Memory B cell (primary cell): ENCODE measurements at regions not wholly inside any gene's neighbourhood (a gene's known extent, or its start where the extent isn't known, plus 50 kb on each side); places are given as distances from the start of the nearest gene placed in this dataset.
A peak's percentile ranks its signal among the peaks of the same experiment; 100 is the strongest.

Source experiments
- ATAC-seq: fragments of 150-1000 bp; cut with Tn5 transposase; 2 replicates; pipeline ENCODE4 v1.10.0; 2021; ENCODE audit warnings: low read depth, mild to moderate bottlenecking, moderate library complexity
- DNase-seq, 2 donors: peaks; one replicate each; pipeline ENCODE4 v3.0.0; 2022; ENCODE audit warnings: low spot score in 2 of 2
- H3K27ac Mint-ChIP-seq: one replicate; pipeline ENCODE4 v1.8.0; 2022; ENCODE audit warnings: mild to moderate bottlenecking, moderate library complexity, mixed read lengths
- H3K27me3 Mint-ChIP-seq: one replicate; pipeline ENCODE4 v1.8.0; 2022; ENCODE audit warnings: mixed read lengths
- H3K36me3 Mint-ChIP-seq: one replicate; pipeline ENCODE4 v1.8.0; 2022; ENCODE audit warnings: mild to moderate bottlenecking, mixed read lengths
- H3K4me1 Mint-ChIP-seq: one replicate; pipeline ENCODE4 v1.8.0; 2022; ENCODE audit warnings: mixed read lengths
- H3K4me3 Mint-ChIP-seq: one replicate; pipeline ENCODE4 v1.8.0; 2022; ENCODE audit warnings: mild to moderate bottlenecking, moderate library complexity, mixed read lengths
- H3K9me3 Mint-ChIP-seq: one replicate; pipeline ENCODE4 v1.8.0; 2022; ENCODE audit warnings: mixed read lengths

GRCh38 chr13:84962141-84962750 is 837.0 kb downstream of the SLITRK6 start:
- peaks cover 1% of the 10 kb centered on the region for H3K9me3 Mint-ChIP-seq
- no peak overlapping the region for H3K4me3 Mint-ChIP-seq
- H3K36me3 Mint-ChIP-seq, result no peaks in the 10 kb centered on the region
- H3K27me3 Mint-ChIP-seq, result no peaks in the 10 kb centered on the region
- H3K4me1 Mint-ChIP-seq, result no peaks in the 10 kb centered on the region
- DNase-seq, result no peak
- ATAC-seq, result peak; percentile 70
- H3K27ac Mint-ChIP-seq, result no peak overlapping the region

GRCh38 chr13:84961023-84961422 is 838.2 kb downstream of the SLITRK6 start:
- no peaks in the 10 kb centered on the region for H3K4me1 Mint-ChIP-seq

GRCh38 chr13:84959818-84960217 is 839.4 kb downstream of the SLITRK6 start:
- Mint-ChIP-seq H3K4me3 (no peak overlapping the region), H3K36me3 (no peaks in the 10 kb centered on the region), H3K4me1 (no peaks in the 10 kb centered on the region), H3K9me3 (peaks cover 1% of the 10 kb centered on the region), H3K27ac (no peak overlapping the region), H3K27me3 (no peaks in the 10 kb centered on the region)
- DNase-seq (no peak), ATAC-seq (no peak)

More at GRCh38 chr13:84961023-84961422, 838.2 kb downstream of the SLITRK6 start:
- Mint-ChIP-seq H3K27ac (no peak overlapping the region), H3K36me3 (no peaks in the 10 kb centered on the region), H3K27me3 (no peaks in the 10 kb centered on the region), H3K4me3 (no peak overlapping the region), H3K9me3 (peaks cover 1% of the 10 kb centered on the region)
- no peak for DNase-seq
- ATAC-seq, result no peak

GRCh38 chr13:84954636-84955035 is 844.6 kb downstream of the SLITRK6 start:
- no peaks in the 10 kb centered on the region for H3K36me3 Mint-ChIP-seq
- no peaks in the 10 kb centered on the region for H3K4me1 Mint-ChIP-seq
- H3K27ac Mint-ChIP-seq, result no peak overlapping the region
- H3K9me3 Mint-ChIP-seq, result peaks cover 2% of the 10 kb centered on the region
- no peak for DNase-seq
- ATAC-seq, result no peak
- H3K27me3 Mint-ChIP-seq, result no peaks in the 10 kb centered on the region
- no peak overlapping the region for H3K4me3 Mint-ChIP-seq

GRCh38 chr13:84951128-84951527 is 848.1 kb downstream of the SLITRK6 start:
- peaks cover 8% of the 10 kb centered on the region for H3K9me3 Mint-ChIP-seq
- H3K27me3 Mint-ChIP-seq, result no peaks in the 10 kb centered on the region
- no peak for ATAC-seq
- no peak overlapping the region for H3K4me3 Mint-ChIP-seq
- H3K36me3 Mint-ChIP-seq, result no peaks in the 10 kb centered on the region
- no peak for DNase-seq
- H3K27ac Mint-ChIP-seq, result no peak overlapping the region
- H3K4me1 Mint-ChIP-seq, result no peaks in the 10 kb centered on the region

DNA sequence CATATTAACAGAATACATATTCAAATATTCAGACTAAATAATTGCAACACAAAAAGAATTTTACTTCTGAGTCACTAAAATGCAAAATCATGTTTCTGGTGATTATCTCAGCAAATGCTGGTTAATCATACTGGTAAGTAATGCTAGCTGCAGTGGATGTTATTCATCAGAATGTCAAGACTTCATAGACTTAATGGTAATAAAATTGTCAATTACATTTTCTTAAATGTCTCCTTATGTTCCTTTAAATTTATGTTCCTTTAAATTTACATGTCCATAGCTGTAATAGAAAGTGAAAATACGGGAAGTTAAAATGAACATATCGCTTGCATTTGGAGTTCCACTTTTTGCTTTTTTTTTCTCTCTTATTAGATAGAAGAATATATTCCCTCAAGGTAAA is 853.0 kb downstream of the SLITRK6 start:
- Mint-ChIP-seq H3K4me3 (no peak overlapping the region), H3K27me3 (no peaks in the 10 kb centered on the region), H3K27ac (no peak overlapping the region), H3K36me3 (no peaks in the 10 kb centered on the region), H3K4me1 (no peaks in the 10 kb centered on the region), H3K9me3 (peaks cover 11% of the 10 kb centered on the region)
- ATAC-seq (no peak), DNase-seq (no peak)

- ATAC-seq, result no peak
- Mint-ChIP-seq H3K36me3 (no peaks in the 10 kb centered on the region), H3K4me1 (no peaks in the 10 kb centered on the region), H3K9me3 (peaks cover 3% of the 10 kb centered on the region), H3K27ac (no peak overlapping the region), H3K27me3 (no peaks in the 10 kb centered on the region), H3K4me3 (no peak overlapping the region)
- DNase-seq, result no peak
These were observed 858.4 kb downstream of the SLITRK6 start for GRCh38 chr13:84940798-84941197.

DNA sequence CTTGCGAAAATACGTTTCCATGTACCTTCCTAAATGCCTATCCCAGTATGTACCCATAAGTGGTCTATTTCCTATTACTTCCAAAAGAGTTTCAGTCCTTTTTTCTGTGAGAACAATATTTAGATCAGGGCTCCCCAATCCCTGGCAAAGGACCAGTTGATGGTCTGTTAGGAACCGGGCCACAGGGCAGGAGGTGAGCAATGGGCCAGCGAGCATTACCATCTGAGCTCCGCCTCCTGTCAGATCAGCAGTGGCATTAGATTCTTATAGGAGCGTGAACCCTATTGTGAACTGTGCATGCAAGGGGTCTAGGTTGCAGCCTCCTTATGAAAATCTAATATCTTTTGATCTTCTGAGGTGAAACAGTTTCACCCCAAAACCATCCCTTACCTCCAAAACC is 859.1 kb downstream of the SLITRK6 start:
- no peaks in the 10 kb centered on the region for H3K36me3 Mint-ChIP-seq
- no peak for DNase-seq
- peaks cover 3% of the 10 kb centered on the region for H3K9me3 Mint-ChIP-seq
- no peak for ATAC-seq
- H3K27me3 Mint-ChIP-seq, result no peaks in the 10 kb centered on the region
- no peak overlapping the region for H3K27ac Mint-ChIP-seq
- H3K4me1 Mint-ChIP-seq, result no peaks in the 10 kb centered on the region
- no peak overlapping the region for H3K4me3 Mint-ChIP-seq

GRCh38 chr13:84934911-84935310 is 864.3 kb downstream of the SLITRK6 start:
- H3K9me3 Mint-ChIP-seq, result peaks cover 2% of the 10 kb centered on the region
- H3K27ac Mint-ChIP-seq, result no peak overlapping the region
- no peaks in the 10 kb centered on the region for H3K27me3 Mint-ChIP-seq
- no peak for ATAC-seq
- H3K36me3 Mint-ChIP-seq, result no peaks in the 10 kb centered on the region
- H3K4me1 Mint-ChIP-seq, result no peaks in the 10 kb centered on the region
- DNase-seq, result no peak
- peak overlapping the region; percentile 17 for H3K4me3 Mint-ChIP-seq

- Mint-ChIP-seq H3K27me3 (no peaks in the 10 kb centered on the region), H3K9me3 (peaks cover 2% of the 10 kb centered on the region), H3K36me3 (no peaks in the 10 kb centered on the region), H3K4me3 (no peak overlapping the region), H3K4me1 (no peaks in the 10 kb centered on the region), H3K27ac (no peak overlapping the region)
- DNase-seq, result no peak
- no peak for ATAC-seq
These were observed 865.4 kb downstream of the SLITRK6 start for GRCh38 chr13:84933797-84934196.

GRCh38 chr13:84931264-84931663 is 868.0 kb downstream of the SLITRK6 start:
- no peak overlapping the region for H3K27ac Mint-ChIP-seq
- ATAC-seq, result no peak
- no peaks in the 10 kb centered on the region for H3K27me3 Mint-ChIP-seq
- no peaks in the 10 kb centered on the region for H3K36me3 Mint-ChIP-seq
- no peaks in the 10 kb centered on the region for H3K4me1 Mint-ChIP-seq
- no peak overlapping the region for H3K4me3 Mint-ChIP-seq
- DNase-seq, result no peak
- H3K9me3 Mint-ChIP-seq, result peaks cover 2% of the 10 kb centered on the region

- no peaks in the 10 kb centered on the region for H3K4me1 Mint-ChIP-seq
- ATAC-seq (no peak), DNase-seq (no peak)
- H3K9me3 Mint-ChIP-seq, result no peaks in the 10 kb centered on the region
- H3K36me3 Mint-ChIP-seq, result no peaks in the 10 kb centered on the region
- H3K27me3 Mint-ChIP-seq, result no peaks in the 10 kb centered on the region
- no peak overlapping the region for H3K4me3 Mint-ChIP-seq
- H3K27ac Mint-ChIP-seq, result no peak overlapping the region
These were observed 871.6 kb downstream of the SLITRK6 start for GRCh38 chr13:84927442-84928169.

DNA sequence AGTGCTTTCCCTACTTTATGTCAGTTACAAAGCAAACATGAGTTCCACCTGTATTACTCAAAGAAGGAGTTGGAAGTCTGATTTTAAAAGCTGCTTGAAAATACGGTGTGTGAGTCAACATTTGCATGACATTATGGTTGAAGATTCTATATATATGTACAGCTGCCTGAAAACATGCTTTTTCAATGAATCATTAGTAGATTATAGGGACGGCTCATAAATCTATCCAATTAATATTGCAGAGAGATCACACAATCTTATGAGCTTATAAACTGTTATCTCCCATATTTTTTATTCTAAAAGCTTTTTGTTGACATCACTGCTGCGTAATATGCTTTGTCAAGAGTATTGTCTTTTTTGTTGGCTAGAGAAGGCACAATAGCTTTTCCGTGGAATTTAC is 873.8 kb downstream of the SLITRK6 start:
- H3K9me3 Mint-ChIP-seq, result no peaks in the 10 kb centered on the region
- no peak for ATAC-seq
- no peaks in the 10 kb centered on the region for H3K4me1 Mint-ChIP-seq
- H3K36me3 Mint-ChIP-seq, result no peaks in the 10 kb centered on the region
- no peak overlapping the region for H3K27ac Mint-ChIP-seq
- DNase-seq, result no peak
- H3K27me3 Mint-ChIP-seq, result no peaks in the 10 kb centered on the region
- H3K4me3 Mint-ChIP-seq, result no peak overlapping the region

DNA sequence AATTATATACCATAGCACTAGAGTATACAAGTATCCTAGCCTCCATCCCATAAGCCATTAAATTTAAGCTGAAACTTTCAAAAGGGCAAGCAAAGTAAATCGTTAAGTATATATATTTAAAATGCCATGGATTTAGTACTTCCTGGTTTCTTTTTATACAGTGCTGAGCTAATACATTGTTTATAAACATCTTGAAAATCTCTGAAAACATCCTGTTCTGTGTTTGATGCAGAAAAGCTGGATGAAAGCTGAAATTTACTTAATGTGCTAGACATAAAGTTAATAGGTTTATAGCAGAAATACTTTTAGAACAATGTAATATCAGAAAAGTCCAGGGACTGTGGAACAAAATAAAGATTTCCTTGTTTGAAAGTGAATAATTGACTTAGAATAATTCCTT is 875.4 kb downstream of the SLITRK6 start:
- DNase-seq, result no peak
- no peak for ATAC-seq
- H3K36me3 Mint-ChIP-seq, result no peaks in the 10 kb centered on the region
- H3K27me3 Mint-ChIP-seq, result no peaks in the 10 kb centered on the region
- no peaks in the 10 kb centered on the region for H3K4me1 Mint-ChIP-seq
- H3K9me3 Mint-ChIP-seq, result no peaks in the 10 kb centered on the region
- no peak overlapping the region for H3K27ac Mint-ChIP-seq
- no peak overlapping the region for H3K4me3 Mint-ChIP-seq
